K562 (cell line): ENCODE measurements at regions not wholly inside any gene's neighbourhood (a gene's known extent, or its start where the extent isn't known, plus 50 kb on each side); places are given as distances from the start of the nearest gene placed in this dataset.

Experiments used
- ATAC-seq: fragments of 200-7000 bp; cut with Tn5 transposase; 3 replicates; pipeline ENCODE4 v1.9.1; 2020; ENCODE audit warnings: moderate library complexity
- BruUV-seq: library from RNA; stranded (reverse); fragments of 400-500 nt; replicated peaks from 2 replicates; lab custom pipeline; 2021; lab: Mats Ljungman, UMichigan
- CTCF ChIA-PET: fragments of 300-600 bp; formaldehyde crosslinking; extraction: SDS; loops from one replicate; lab custom pipeline; 2021; ENCODE audit warnings: low intra/inter-chr PET ratio; lab: Yijun Ruan, JAX
- POLR2A ChIA-PET: fragments of 300-600, 350-650 bp; sonication (Branson Sonifier 250); formaldehyde crosslinking; extraction: SDS; loops from one replicate; lab custom pipeline; 2021; ENCODE audit warnings: antibody characterized with exemption, inconsistent platforms; lab: Yijun Ruan, JAX
- DNase-seq, 4 experiments: peaks; one replicate each; pipeline versions ENCODE4 v3.0.0 to v3.0.0-alpha.2; 2011 to 2018; ENCODE audit warnings: low spot score in 3 of 4, mixed read lengths in 3 of 4; ENCODE audit errors: extremely low read depth in 1 of 4
- FAIRE-seq: peaks from 2 replicates; lab custom pipeline; 2011; peaks lifted over from hg19 to GRCh38; lab: Jason Lieb, UNC
- H2AFZ ChIP-seq: 2 replicates; pipeline ENCODE4 v1.6.0; 2011; ENCODE audit warnings: low read depth, low read length, control low read depth, inconsistent platforms
- H3K27ac ChIP-seq: fragments of 200-600 bp; 3 replicates; pipeline ENCODE4 v1.8.0; 2011; ENCODE audit warnings: low read depth, mild to moderate bottlenecking, control low read depth, inconsistent platforms, low read length, moderate library complexity, mixed read lengths; ENCODE audit errors: extremely low read depth
- H3K27me3 ChIP-seq, 2 experiments: fragments of 300-600 bp in 1 of 2; 2 replicates in 1 of 2; 3 replicates in 1 of 2; pipeline versions ENCODE4 v1.6.0 to v1.8.0; 2011; ENCODE audit warnings: inconsistent platforms in 2 of 2, low read length in 2 of 2, mild to moderate bottlenecking in 1 of 2, mixed read lengths in 1 of 2, moderate library complexity in 1 of 2; ENCODE audit not compliant: control insufficient read depth in 2 of 2, insufficient read depth in 2 of 2
- H3K36me3 ChIP-seq: fragments of 300-600 bp; 3 replicates; pipeline ENCODE4 v1.8.0; 2011; ENCODE audit warnings: mild to moderate bottlenecking, low read length, inconsistent platforms; ENCODE audit not compliant: control insufficient read depth, insufficient read depth
- H3K4me1 ChIP-seq, 2 experiments: fragments of 200-600 bp in 1 of 2; replicated peaks in 1 of 2; 2 replicates in 1 of 2; 3 replicates in 1 of 2; pipeline versions ENCODE4 v1.5.1 to v1.8.0; 2011; ENCODE audit warnings: inconsistent platforms in 2 of 2, low read length in 2 of 2, mild to moderate bottlenecking in 1 of 2, mixed read lengths in 1 of 2, moderate library complexity in 1 of 2; ENCODE audit not compliant: control insufficient read depth in 2 of 2, insufficient read depth in 2 of 2
- H3K4me2 ChIP-seq: 2 replicates; pipeline ENCODE4 v1.6.1; 2011; ENCODE audit warnings: low read length, control low read depth, inconsistent platforms, mixed read lengths; ENCODE audit not compliant: insufficient read depth
- H3K4me3 ChIP-seq: fragments of 200-600 bp; sonication (generic), shearing (Covaris generic); 2 replicates; pipeline ENCODE4 v1.5.1; 2016; ENCODE audit warnings: control low read depth, inconsistent platforms
- H3K79me2 ChIP-seq: fragments of 200-600 bp; 3 replicates; pipeline ENCODE4 v1.8.0; 2011; ENCODE audit warnings: low read length, inconsistent platforms; ENCODE audit not compliant: control insufficient read depth, insufficient read depth
- H3K9ac ChIP-seq, 2 experiments: 2 replicates each; pipeline versions ENCODE4 v1.6.0 to v1.6.1; 2011; ENCODE audit warnings: low read depth in 2 of 2, low read length in 2 of 2, control low read depth in 1 of 2, inconsistent platforms in 1 of 2, mild to moderate bottlenecking in 1 of 2, mixed read lengths in 1 of 2; ENCODE audit not compliant: insufficient read depth in 1 of 2
- H3K9me1 ChIP-seq: one replicate; pipeline ENCODE4 v1.6.0; 2011; ENCODE audit warnings: inconsistent platforms, mild to moderate bottlenecking, low read length, moderate library complexity; ENCODE audit not compliant: control insufficient read depth, insufficient read depth
- H3K9me3 ChIP-seq: replicated peaks from 2 replicates; pipeline ENCODE4 v1.5.1; 2011; ENCODE audit warnings: low read depth, low read length, inconsistent platforms; ENCODE audit not compliant: control insufficient read depth, insufficient read depth
- H4K20me1 ChIP-seq: replicated peaks from 2 replicates; pipeline ENCODE4 v1.6.1; 2011; ENCODE audit warnings: low read length, inconsistent platforms, mixed read lengths; ENCODE audit not compliant: control insufficient read depth, insufficient read depth
- SUPT5H ChIP-seq: fragments of 450-650 bp; IDR thresholded peaks from 2 replicates; pipeline ENCODE4 v1.6.1; 2016
- TFE3 ChIP-seq: fragments of 450-650 bp; formaldehyde crosslinking; IDR thresholded peaks from 2 replicates; pipeline ENCODE4 v1.4.0; 2020; ENCODE audit warnings: mild to moderate bottlenecking, mixed read lengths
- ZNF140 ChIP-seq: fragments of 250-450 bp; sonication (Bioruptor Pico); IDR thresholded peaks from 2 replicates; pipeline ENCODE4 v1.8.0; 2021; ENCODE audit warnings: moderate library complexity, mild to moderate bottlenecking, inconsistent platforms
- ZNF354B ChIP-seq: fragments of 250-450 bp; sonication (Bioruptor Pico); IDR thresholded peaks from 2 replicates; pipeline ENCODE4 v1.4.0; 2020
- WGBS: fragments of 100-300 bp; shearing (Covaris generic); methylation state at CpG from one replicate; pipeline ENCODE4 v1.1.6; 2016; ENCODE audit warnings: low coverage, mixed read lengths; ENCODE audit not compliant: insufficient coverage; ENCODE audit errors: missing lambda C conversion rate; 5-methylcytosine and 5-hydroxymethylcytosine counted together
- in situ Hi-C: fragments of 300-500 bp; cut with MboI; formaldehyde crosslinking; loops from 4 replicates; pipeline ENCODE4 v1.15.0; 2018; ENCODE audit warnings: inconsistent platforms, mixed read lengths
- intact Hi-C: fragments of 100-400 bp; cut with micrococcal nuclease; formaldehyde crosslinking; loops from 2 replicates; pipeline ENCODE4 v1.14.2; 2022

DNA sequence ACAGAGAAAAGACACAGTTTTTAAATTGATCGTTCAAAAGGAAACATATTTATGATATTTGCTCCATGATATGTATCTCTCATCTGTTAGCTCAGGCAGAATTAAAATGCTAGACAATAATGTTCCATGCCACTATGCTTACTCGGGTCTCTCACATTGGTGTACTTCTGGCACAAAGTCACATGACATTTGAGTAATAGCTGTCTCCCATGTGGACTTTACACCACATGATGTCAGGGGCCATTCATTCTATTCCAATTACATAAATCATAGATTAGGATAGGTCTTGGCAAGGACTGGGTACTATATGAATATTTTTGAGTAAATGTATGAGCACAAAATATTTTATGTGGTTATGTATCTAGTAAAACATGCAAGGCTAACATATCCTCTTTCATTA is 648.4 kb downstream of the PLA2G4A start:
- CTCF ChIA-PET: no interaction called here
- DNase-seq: no peak
- Histone ChIP-seq H3K4me1 (no peaks in the 10 kb centered on the region), H3K27me3 (no peaks in the 10 kb centered on the region), H2AFZ (no peak overlapping the region), H3K27ac (no peak overlapping the region), H3K4me3 (no peak overlapping the region)
- no peak for ATAC-seq
- 0% methylated on average over 2 of the region's 2 CpGs for WGBS
- peak; percentile 60 for TF ChIP-seq TFE3 (CRISPR knock-in tag)
- TF ChIP-seq SUPT5H: no peak
- TF ChIP-seq, all 486 proteins: peak for 1
- no peak for FAIRE-seq
- POLR2A ChIA-PET: no interaction called here
- Histone ChIP-seq H3K9ac (no peak overlapping the region), H4K20me1 (no peaks in the 10 kb centered on the region), H3K4me2 (no peak overlapping the region), H3K36me3 (no peaks in the 10 kb centered on the region), H3K79me2 (no peaks in the 10 kb centered on the region), H3K9me3 (no peaks in the 10 kb centered on the region), H3K9me1 (no peaks in the 10 kb centered on the region)
- no TSS peak for BruUV-seq
- in situ Hi-C loops: no loop called here
- intact Hi-C loops: no loop called here

- Histone ChIP-seq H3K36me3 (no peaks in the 10 kb centered on the region), H3K79me2 (no peaks in the 10 kb centered on the region), H4K20me1 (no peaks in the 10 kb centered on the region), H3K9ac (no peak overlapping the region), H2AFZ (no peak overlapping the region), H3K4me3 (no peak overlapping the region), H3K27ac (no peak overlapping the region), H3K9me3 (no peaks in the 10 kb centered on the region), H3K9me1 (no peaks in the 10 kb centered on the region), H3K27me3 (no peaks in the 10 kb centered on the region), H3K4me2 (no peak overlapping the region), H3K4me1 (no peaks in the 10 kb centered on the region)
- ATAC-seq (no peak), DNase-seq (no peak), FAIRE-seq (no peak)
- intact Hi-C loops: no loop called here
- ChIA-PET POLR2A (no interaction called here), CTCF (no interaction called here)
- in situ Hi-C loops: no loop called here
- BruUV-seq: no TSS peak
- 0% methylated on average over 4 of the region's 4 CpGs for WGBS
- TF ChIP-seq ZNF354B (CRISPR knock-in tag): no peak
- no peak for TF ChIP-seq ZNF140 (CRISPR knock-in tag)
Observed at GRCh38 chr1:187477535-187477934, 648.8 kb downstream of the PLA2G4A start.
